Endothelial cell of umbilical vein (primary cell): ENCODE measurements at regions not wholly inside any gene's neighbourhood (a gene's known extent, or its start where the extent isn't known, plus 50 kb on each side); places are given as distances from the start of the nearest gene placed in this dataset.

ENCODE experiments used
- EZH2 ChIP-seq: IDR thresholded peaks from 2 replicates; pipeline ENCODE4 v1.6.1; 2012; ENCODE audit warnings: borderline replicate concordance, low read depth, mild to moderate bottlenecking, moderate library complexity, low read length, inconsistent platforms; ENCODE audit not compliant: severe bottlenecking
- FOS ChIP-seq: IDR thresholded peaks from 2 replicates; pipeline ENCODE4 v1.6.1; 2011; ENCODE audit warnings: mild to moderate bottlenecking, low read length, moderate library complexity, borderline replicate concordance; ENCODE audit not compliant: insufficient read depth
- JUN ChIP-seq: IDR thresholded peaks from 2 replicates; pipeline ENCODE4 v1.6.1; 2011; ENCODE audit warnings: borderline replicate concordance, low read depth; ENCODE audit not compliant: insufficient read length, insufficient read depth
- POLR2A ChIP-seq: IDR thresholded peaks from 2 replicates; pipeline ENCODE4 v1.6.1; 2012; ENCODE audit warnings: low read depth, mild to moderate bottlenecking, control low read depth, low read length
- POLR2AphosphoS5 ChIP-seq: IDR thresholded peaks from 2 replicates; pipeline ENCODE4 v1.6.1; 2012; ENCODE audit warnings: low read depth, mild to moderate bottlenecking, control low read depth, low read length, moderate library complexity; ENCODE audit not compliant: insufficient read depth
- TF ChIP-seq, protein P1 (sequence below), 2 donors: IDR thresholded peaks; 1 replicate in 1 of 2; 2 replicates in 1 of 2; pipeline ENCODE4 v1.5.1; 2011; ENCODE audit warnings: low read length in 2 of 2, mild to moderate bottlenecking in 2 of 2, moderate library complexity in 2 of 2, control low read depth in 1 of 2, inconsistent platforms in 1 of 2, low read depth in 1 of 2; ENCODE audit not compliant: insufficient read depth in 1 of 2; ENCODE audit errors: extremely low read depth in 1 of 2
- TF ChIP-seq, protein P2 (sequence below): IDR thresholded peaks from 2 replicates; pipeline ENCODE4 v1.6.1; 2011; ENCODE audit not compliant: insufficient read depth, insufficient read length

DNA sequence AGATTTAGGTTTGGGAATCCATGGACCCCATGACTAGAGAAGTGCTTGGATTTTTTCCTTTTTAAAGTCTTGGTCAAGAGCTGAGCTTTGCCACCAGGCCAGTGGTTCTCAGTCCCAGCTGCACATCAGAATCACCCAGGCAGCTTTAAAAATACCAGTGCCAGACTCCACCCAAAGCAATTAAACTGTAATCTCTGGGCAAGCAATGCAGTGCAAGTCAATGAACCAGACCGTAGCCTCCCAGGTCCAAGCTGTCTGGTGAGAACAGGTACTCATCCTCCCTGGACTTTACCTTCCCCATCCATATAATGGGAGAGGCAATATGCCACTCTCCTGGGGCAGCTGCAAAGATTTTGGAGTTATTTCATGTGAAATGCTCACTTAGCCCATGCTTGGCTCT is 223.1 kb upstream of the CDH5 start:
- TF ChIP-seq POLR2A (no peak), FOS (no peak), POLR2AphosphoS5 (no peak), EZH2 (no peak), JUN (no peak)
- TF ChIP-seq, protein P1, sequence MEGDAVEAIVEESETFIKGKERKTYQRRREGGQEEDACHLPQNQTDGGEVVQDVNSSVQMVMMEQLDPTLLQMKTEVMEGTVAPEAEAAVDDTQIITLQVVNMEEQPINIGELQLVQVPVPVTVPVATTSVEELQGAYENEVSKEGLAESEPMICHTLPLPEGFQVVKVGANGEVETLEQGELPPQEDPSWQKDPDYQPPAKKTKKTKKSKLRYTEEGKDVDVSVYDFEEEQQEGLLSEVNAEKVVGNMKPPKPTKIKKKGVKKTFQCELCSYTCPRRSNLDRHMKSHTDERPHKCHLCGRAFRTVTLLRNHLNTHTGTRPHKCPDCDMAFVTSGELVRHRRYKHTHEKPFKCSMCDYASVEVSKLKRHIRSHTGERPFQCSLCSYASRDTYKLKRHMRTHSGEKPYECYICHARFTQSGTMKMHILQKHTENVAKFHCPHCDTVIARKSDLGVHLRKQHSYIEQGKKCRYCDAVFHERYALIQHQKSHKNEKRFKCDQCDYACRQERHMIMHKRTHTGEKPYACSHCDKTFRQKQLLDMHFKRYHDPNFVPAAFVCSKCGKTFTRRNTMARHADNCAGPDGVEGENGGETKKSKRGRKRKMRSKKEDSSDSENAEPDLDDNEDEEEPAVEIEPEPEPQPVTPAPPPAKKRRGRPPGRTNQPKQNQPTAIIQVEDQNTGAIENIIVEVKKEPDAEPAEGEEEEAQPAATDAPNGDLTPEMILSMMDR (IDR thresholded peaks at IDR 0.05; ENCODE audit: extremely low read depth in 1 of 2, insufficient read depth in 1 of 2, low read depth in 1 of 2, low read length in 2 of 2), result no peak
- TF ChIP-seq, protein P2, sequence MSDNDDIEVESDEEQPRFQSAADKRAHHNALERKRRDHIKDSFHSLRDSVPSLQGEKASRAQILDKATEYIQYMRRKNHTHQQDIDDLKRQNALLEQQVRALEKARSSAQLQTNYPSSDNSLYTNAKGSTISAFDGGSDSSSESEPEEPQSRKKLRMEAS, result no peak
